IMR-90 (cell line): ENCODE measurements at regions not wholly inside any gene's neighbourhood (a gene's known extent, or its start where the extent isn't known, plus 50 kb on each side); places are given as distances from the start of the nearest gene placed in this dataset.

ENCODE experiments used
- ATAC-seq: fragments of 200-7000 bp; cut with Tn5 transposase; 2 replicates; pipeline ENCODE4 v1.9.1; 2020; ENCODE audit warnings: low read depth, mild to moderate bottlenecking, moderate library complexity
- BruUV-seq: library from RNA; stranded (reverse); fragments of 400-500 nt; replicated peaks from 2 replicates; lab custom pipeline; 2021; lab: Mats Ljungman, UMichigan
- CTCF ChIA-PET: fragments of 300-600 bp; formaldehyde crosslinking; extraction: SDS; loops from one replicate; lab custom pipeline; 2021; ENCODE audit warnings: antibody characterized with exemption; lab: Yijun Ruan, JAX
- POLR2A ChIA-PET: fragments of 300-600 bp; sonication (Branson Sonifier 250); formaldehyde crosslinking; loops from one replicate; lab custom pipeline; 2022; ENCODE audit warnings: antibody characterized with exemption; ENCODE audit not compliant: unreplicated experiment; lab: Charles Lee
- DNase-seq: peaks from one replicate; pipeline ENCODE4 v3.0.0; 2013
- H2AFZ ChIP-seq: replicated peaks from 2 replicates; pipeline ENCODE3; 2013; ENCODE audit warnings: low read length, mild to moderate bottlenecking; ENCODE audit not compliant: poor library complexity
- H2AK5ac ChIP-seq: 2 replicates; pipeline ENCODE4 v1.6.1; 2013; ENCODE audit warnings: low read depth, low read length, inconsistent platforms
- H2AK9ac ChIP-seq: replicated peaks from 2 replicates; pipeline ENCODE3; 2013; ENCODE audit warnings: mild to moderate bottlenecking, low read depth, low read length, moderate library complexity; ENCODE audit not compliant: poor library complexity
- H2BK120ac ChIP-seq: 2 replicates; pipeline ENCODE4 v1.6.1; 2013; ENCODE audit warnings: low read depth, low read length, inconsistent platforms
- H2BK15ac ChIP-seq: 3 replicates; pipeline ENCODE4 v1.6.1; 2013; ENCODE audit warnings: low read depth, low read length, inconsistent platforms
- H2BK20ac ChIP-seq: 2 replicates; pipeline ENCODE4 v1.6.1; 2013; ENCODE audit warnings: low read depth, mild to moderate bottlenecking, inconsistent platforms, low read length, moderate library complexity
- H2BK5ac ChIP-seq: 2 replicates; pipeline ENCODE4 v1.6.1; 2013; ENCODE audit warnings: mild to moderate bottlenecking, low read depth, low read length, inconsistent platforms; ENCODE audit not compliant: poor library complexity, severe bottlenecking
- H3K14ac ChIP-seq: replicated peaks from 2 replicates; pipeline ENCODE4 v1.6.1; 2013; ENCODE audit warnings: low read depth, low read length, inconsistent platforms
- H3K18ac ChIP-seq: 2 replicates; pipeline ENCODE4 v1.6.1; 2013; ENCODE audit warnings: low read depth, low read length, control low read depth
- H3K23ac ChIP-seq: 2 replicates; pipeline ENCODE4 v1.6.1; 2013; ENCODE audit warnings: low read depth, low read length, inconsistent platforms
- H3K27ac ChIP-seq: 2 replicates; pipeline ENCODE4 v1.5.1; 2013; ENCODE audit warnings: mild to moderate bottlenecking, control low read depth, low read length; ENCODE audit not compliant: insufficient read depth
- H3K27me3 ChIP-seq: 2 replicates; pipeline ENCODE4 v1.6.1; 2013; ENCODE audit warnings: low read length; ENCODE audit not compliant: control insufficient read depth, insufficient read depth
- H3K36me3 ChIP-seq: 2 replicates; pipeline ENCODE4 v1.6.1; 2013; ENCODE audit warnings: low read length, mixed read lengths; ENCODE audit not compliant: control insufficient read depth, insufficient read depth
- H3K4ac ChIP-seq: 2 replicates; pipeline ENCODE4 v1.6.1; 2013; ENCODE audit warnings: low read depth, low read length, inconsistent platforms
- H3K4me1 ChIP-seq: 2 replicates; pipeline ENCODE4 v1.6.1; 2013; ENCODE audit warnings: low read length, mixed read lengths; ENCODE audit not compliant: control insufficient read depth, insufficient read depth
- H3K4me2 ChIP-seq: 2 replicates; pipeline ENCODE4 v1.6.1; 2013; ENCODE audit warnings: low read depth, mild to moderate bottlenecking, control low read depth, low read length, moderate library complexity
- H3K4me3 ChIP-seq: 2 replicates; pipeline ENCODE4 v1.5.1; 2013; ENCODE audit warnings: low read depth, mild to moderate bottlenecking, control low read depth, low read length, moderate library complexity; ENCODE audit not compliant: insufficient read depth
- H3K56ac ChIP-seq: 2 replicates; pipeline ENCODE4 v1.6.1; 2013; ENCODE audit warnings: low read length, inconsistent platforms; ENCODE audit not compliant: insufficient read depth; ENCODE audit errors: extremely low read depth
- H3K79me1 ChIP-seq, 2 experiments: 2 replicates each; pipeline ENCODE4 v1.6.1; 2013; ENCODE audit warnings: low read length in 2 of 2, inconsistent platforms in 1 of 2, low read depth in 1 of 2
- H3K9ac ChIP-seq: 2 replicates; pipeline ENCODE4 v1.6.1; 2013; ENCODE audit warnings: low read depth, low read length, control low read depth
- H3K9me1 ChIP-seq: 2 replicates; pipeline ENCODE4 v1.6.1; 2013; ENCODE audit warnings: low read length, inconsistent platforms; ENCODE audit not compliant: insufficient read depth
- H3K9me3 ChIP-seq: 2 replicates; pipeline ENCODE4 v1.6.1; 2013; ENCODE audit warnings: low read length; ENCODE audit not compliant: control insufficient read depth, insufficient read depth
- H4K20me1 ChIP-seq: 2 replicates; pipeline ENCODE4 v1.6.1; 2013; ENCODE audit warnings: low read length, inconsistent platforms; ENCODE audit not compliant: insufficient read depth
- H4K5ac ChIP-seq: 2 replicates; pipeline ENCODE4 v1.6.1; 2013; ENCODE audit warnings: mild to moderate bottlenecking, low read depth, low read length, control low read depth
- H4K8ac ChIP-seq, 2 experiments: 2 replicates each; pipeline ENCODE4 v1.6.1; 2013; ENCODE audit warnings: low read depth in 2 of 2, low read length in 2 of 2, control low read depth in 1 of 2, inconsistent platforms in 1 of 2
- H4K91ac ChIP-seq: 2 replicates; pipeline ENCODE4 v1.6.1; 2013; ENCODE audit warnings: low read depth, low read length, inconsistent platforms; ENCODE audit not compliant: insufficient read depth
- BHLHE40 ChIP-seq: fragments of 150-350 bp; IDR thresholded peaks from 2 replicates; pipeline ENCODE4 v1.6.1; 2016; ENCODE audit warnings: mild to moderate bottlenecking, low read depth, low read length
- CHD1 ChIP-seq: IDR thresholded peaks from 2 replicates; pipeline ENCODE4 v1.6.1; 2012; ENCODE audit warnings: low read depth, low read length, improper control_type of control experiment
- CTCF ChIP-seq: conservative IDR thresholded peaks from 2 replicates; pipeline ENCODE4 v1.5.1; 2012; ENCODE audit warnings: mild to moderate bottlenecking, low read depth, low read length, improper control_type of control experiment
- MAZ ChIP-seq: IDR thresholded peaks from 2 replicates; pipeline ENCODE4 v1.6.1; 2012; ENCODE audit warnings: low read depth, mild to moderate bottlenecking, low read length, improper control_type of control experiment, moderate library complexity, borderline replicate concordance
- MXI1 ChIP-seq: IDR thresholded peaks from 2 replicates; pipeline ENCODE4 v1.6.1; 2012; ENCODE audit warnings: low read depth, mild to moderate bottlenecking, low read length, moderate library complexity, borderline replicate concordance
- SMC3 ChIP-seq: fragments of 150-350 bp; IDR thresholded peaks from 2 replicates; pipeline ENCODE4 v1.6.1; 2016; ENCODE audit warnings: low read depth, mild to moderate bottlenecking, antibody characterized with exemption, low read length, moderate library complexity
- USF2 ChIP-seq: fragments of 150-350 bp; IDR thresholded peaks from 2 replicates; pipeline ENCODE4 v1.6.1; 2017; ENCODE audit warnings: mild to moderate bottlenecking, antibody characterized with exemption, low read length, low read depth
- WGBS, 2 experiments: methylation state at CpG; one replicate each; pipeline versions ENCODE4 v1.1.5 to v1.1.7; 2013; ENCODE audit warnings: missing lambda C conversion rate in 2 of 2; ENCODE audit not compliant: insufficient read length in 1 of 2; ENCODE audit errors: extremely low coverage in 2 of 2; 5-methylcytosine and 5-hydroxymethylcytosine counted together
- dilution Hi-C: fragments of 300-500 bp; cut with HindIII; formaldehyde crosslinking; loops from one replicate; pipeline ENCODE4 v1.14.3; 2018; ENCODE audit warnings: low sequenced_read_pairs; ENCODE audit not compliant: unreplicated experiment
- in situ Hi-C: fragments of 300-500 bp; cut with MboI; formaldehyde crosslinking; loops from 3 replicates; pipeline ENCODE4 v1.14.3; 2019; ENCODE audit warnings: low sequenced_read_pairs, inconsistent platforms, mixed read lengths
- intact Hi-C: fragments of 100-400 bp; cut with micrococcal nuclease; formaldehyde crosslinking; loops from 2 replicates; pipeline ENCODE4 v1.10.0; 2022

- H3K79me1 ChIP-seq: no peaks in the 10 kb centered on the region
- H3K27me3 ChIP-seq: 0 out of 2 replicates have a peak, but pooled peaks cover 2% of the 10 kb centered on the region
- H3K18ac ChIP-seq: no peak overlapping the region
- dilution Hi-C loops (no loop called here), intact Hi-C loops (no loop called here), in situ Hi-C loops (no loop called here)
- H4K91ac ChIP-seq: no peak overlapping the region
- no TSS peak for BruUV-seq
- no peak overlapping the region for H3K4me2 ChIP-seq
- no peaks in the 10 kb centered on the region for H3K9me1 ChIP-seq
- no peaks in the 10 kb centered on the region for H4K20me1 ChIP-seq
- H3K4ac ChIP-seq: no peak overlapping the region
- no peak overlapping the region for H3K14ac ChIP-seq
- no peak overlapping the region for H2AK9ac ChIP-seq
- no peak overlapping the region for H3K23ac ChIP-seq
- no peaks in the 10 kb centered on the region for H3K36me3 ChIP-seq
- DNase-seq: no peak
- H2BK20ac ChIP-seq: no peak overlapping the region
- H2AFZ ChIP-seq: no peak overlapping the region
- H3K56ac ChIP-seq: no peak overlapping the region
- no peak overlapping the region for H2BK120ac ChIP-seq
- POLR2A ChIA-PET: no interaction called here
- no peak overlapping the region for H3K27ac ChIP-seq
- no peak overlapping the region for H2BK5ac ChIP-seq
- TF ChIP-seq MAZ (no peak), BHLHE40 (no peak), SMC3 (no peak), CTCF (no peak), MXI1 (no peak), CHD1 (no peak), USF2 (no peak)
- WGBS, 2 experiments: no CpG with 5 or more reads among the region's 4 CpGs
- H3K9ac ChIP-seq: no peak overlapping the region
- H4K5ac ChIP-seq: no peak overlapping the region
- no peaks in the 10 kb centered on the region for H3K9me3 ChIP-seq
- no peak overlapping the region for H2AK5ac ChIP-seq
- H4K8ac ChIP-seq: no peak overlapping the region
- ATAC-seq: no peak
- H2BK15ac ChIP-seq: no peak overlapping the region
- no peaks in the 10 kb centered on the region for H3K4me1 ChIP-seq
- no peak overlapping the region for H3K4me3 ChIP-seq
- CTCF ChIA-PET: no interaction called here
These were observed 796.6 kb upstream of the POU3F4 start for GRCh38 chrX:82711457-82711856.
